ENCODE measurements at regions not wholly inside any gene's neighbourhood (a gene's known extent, or its start where the extent isn't known, plus 50 kb on each side); places are given as distances from the start of the nearest gene placed in this dataset.

DNA sequence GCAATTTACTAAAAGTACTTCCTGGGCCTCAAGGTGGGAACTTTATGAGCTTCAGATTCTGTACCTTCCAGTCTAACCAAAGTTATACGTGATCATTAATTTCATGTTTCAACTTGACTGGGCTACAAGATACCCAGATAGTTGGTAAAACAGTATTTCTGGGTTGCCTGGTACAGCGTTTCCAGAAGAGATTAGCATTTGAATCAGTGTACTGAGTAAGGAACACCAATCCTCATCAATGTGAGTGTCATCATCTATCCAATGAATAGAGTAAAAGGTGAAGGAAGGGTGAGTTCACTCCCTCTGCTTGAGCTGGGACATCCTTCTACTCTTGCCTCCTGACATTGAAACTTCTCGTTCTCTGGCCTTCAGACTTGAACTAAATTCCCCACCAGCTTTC lies 274.5 kb upstream of the ID2 start (continued):
- TF ChIP-seq, protein P1, sequence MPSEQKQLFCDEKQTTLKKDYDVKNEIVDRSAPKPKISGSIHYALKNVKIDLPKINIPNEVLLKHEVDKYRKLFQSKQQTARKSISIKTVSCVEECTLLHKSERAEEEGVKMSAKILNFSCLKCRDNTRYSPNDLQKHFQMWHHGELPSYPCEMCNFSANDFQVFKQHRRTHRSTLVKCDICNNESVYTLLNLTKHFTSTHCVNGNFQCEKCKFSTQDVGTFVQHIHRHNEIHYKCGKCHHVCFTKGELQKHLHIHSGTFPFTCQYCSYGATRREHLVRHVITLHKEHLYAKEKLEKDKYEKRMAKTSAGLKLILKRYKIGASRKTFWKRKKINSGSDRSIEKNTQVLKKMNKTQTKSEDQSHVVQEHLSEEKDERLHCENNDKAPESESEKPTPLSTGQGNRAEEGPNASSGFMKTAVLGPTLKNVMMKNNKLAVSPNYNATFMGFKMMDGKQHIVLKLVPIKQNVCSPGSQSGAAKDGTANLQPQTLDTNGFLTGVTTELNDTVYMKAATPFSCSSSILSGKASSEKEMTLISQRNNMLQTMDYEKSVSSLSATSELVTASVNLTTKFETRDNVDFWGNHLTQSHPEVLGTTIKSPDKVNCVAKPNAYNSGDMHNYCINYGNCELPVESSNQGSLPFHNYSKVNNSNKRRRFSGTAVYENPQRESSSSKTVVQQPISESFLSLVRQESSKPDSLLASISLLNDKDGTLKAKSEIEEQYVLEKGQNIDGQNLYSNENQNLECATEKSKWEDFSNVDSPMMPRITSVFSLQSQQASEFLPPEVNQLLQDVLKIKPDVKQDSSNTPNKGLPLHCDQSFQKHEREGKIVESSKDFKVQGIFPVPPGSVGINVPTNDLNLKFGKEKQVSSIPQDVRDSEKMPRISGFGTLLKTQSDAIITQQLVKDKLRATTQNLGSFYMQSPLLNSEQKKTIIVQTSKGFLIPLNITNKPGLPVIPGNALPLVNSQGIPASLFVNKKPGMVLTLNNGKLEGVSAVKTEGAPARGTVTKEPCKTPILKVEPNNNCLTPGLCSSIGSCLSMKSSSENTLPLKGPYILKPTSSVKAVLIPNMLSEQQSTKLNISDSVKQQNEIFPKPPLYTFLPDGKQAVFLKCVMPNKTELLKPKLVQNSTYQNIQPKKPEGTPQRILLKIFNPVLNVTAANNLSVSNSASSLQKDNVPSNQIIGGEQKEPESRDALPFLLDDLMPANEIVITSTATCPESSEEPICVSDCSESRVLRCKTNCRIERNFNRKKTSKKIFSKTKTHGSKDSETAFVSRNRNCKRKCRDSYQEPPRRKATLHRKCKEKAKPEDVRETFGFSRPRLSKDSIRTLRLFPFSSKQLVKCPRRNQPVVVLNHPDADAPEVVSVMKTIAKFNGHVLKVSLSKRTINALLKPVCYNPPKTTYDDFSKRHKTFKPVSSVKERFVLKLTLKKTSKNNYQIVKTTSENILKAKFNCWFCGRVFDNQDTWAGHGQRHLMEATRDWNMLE (tag by site-specific recombination; conservative IDR thresholded peaks at IDR 0.05; ENCODE audit: low read depth): no peak
- TF ChIP-seq ZNF169 (tag by site-specific recombination; IDR thresholded peaks at IDR 0.05) (no peak), KLF16 (tag by site-specific recombination; IDR thresholded peaks at IDR 0.05) (no peak), WT1 (tag by site-specific recombination; IDR thresholded peaks at IDR 0.05) (no peak), ZNF785 (tag by site-specific recombination; IDR thresholded peaks at IDR 0.05) (no peak), MEIS1 (CRISPR knock-in tag; IDR thresholded peaks at IDR 0.05; ENCODE audit: borderline replicate concordance) (no peak), ZNF514 (tag by site-specific recombination; IDR thresholded peaks at IDR 0.05) (no peak), GLI4 (tag by site-specific recombination; IDR thresholded peaks at IDR 0.05) (no peak)
- TF ChIP-seq, protein P2, sequence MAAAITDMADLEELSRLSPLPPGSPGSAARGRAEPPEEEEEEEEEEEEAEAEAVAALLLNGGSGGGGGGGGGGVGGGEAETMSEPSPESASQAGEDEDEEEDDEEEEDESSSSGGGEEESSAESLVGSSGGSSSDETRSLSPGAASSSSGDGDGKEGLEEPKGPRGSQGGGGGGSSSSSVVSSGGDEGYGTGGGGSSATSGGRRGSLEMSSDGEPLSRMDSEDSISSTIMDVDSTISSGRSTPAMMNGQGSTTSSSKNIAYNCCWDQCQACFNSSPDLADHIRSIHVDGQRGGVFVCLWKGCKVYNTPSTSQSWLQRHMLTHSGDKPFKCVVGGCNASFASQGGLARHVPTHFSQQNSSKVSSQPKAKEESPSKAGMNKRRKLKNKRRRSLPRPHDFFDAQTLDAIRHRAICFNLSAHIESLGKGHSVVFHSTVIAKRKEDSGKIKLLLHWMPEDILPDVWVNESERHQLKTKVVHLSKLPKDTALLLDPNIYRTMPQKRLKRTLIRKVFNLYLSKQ (tag by site-specific recombination; IDR thresholded peaks at IDR 0.05; ENCODE audit: borderline replicate concordance): no peak
- TF ChIP-seq, protein P3, sequence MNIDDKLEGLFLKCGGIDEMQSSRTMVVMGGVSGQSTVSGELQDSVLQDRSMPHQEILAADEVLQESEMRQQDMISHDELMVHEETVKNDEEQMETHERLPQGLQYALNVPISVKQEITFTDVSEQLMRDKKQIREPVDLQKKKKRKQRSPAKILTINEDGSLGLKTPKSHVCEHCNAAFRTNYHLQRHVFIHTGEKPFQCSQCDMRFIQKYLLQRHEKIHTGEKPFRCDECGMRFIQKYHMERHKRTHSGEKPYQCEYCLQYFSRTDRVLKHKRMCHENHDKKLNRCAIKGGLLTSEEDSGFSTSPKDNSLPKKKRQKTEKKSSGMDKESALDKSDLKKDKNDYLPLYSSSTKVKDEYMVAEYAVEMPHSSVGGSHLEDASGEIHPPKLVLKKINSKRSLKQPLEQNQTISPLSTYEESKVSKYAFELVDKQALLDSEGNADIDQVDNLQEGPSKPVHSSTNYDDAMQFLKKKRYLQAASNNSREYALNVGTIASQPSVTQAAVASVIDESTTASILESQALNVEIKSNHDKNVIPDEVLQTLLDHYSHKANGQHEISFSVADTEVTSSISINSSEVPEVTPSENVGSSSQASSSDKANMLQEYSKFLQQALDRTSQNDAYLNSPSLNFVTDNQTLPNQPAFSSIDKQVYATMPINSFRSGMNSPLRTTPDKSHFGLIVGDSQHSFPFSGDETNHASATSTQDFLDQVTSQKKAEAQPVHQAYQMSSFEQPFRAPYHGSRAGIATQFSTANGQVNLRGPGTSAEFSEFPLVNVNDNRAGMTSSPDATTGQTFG (tag by site-specific recombination; IDR thresholded peaks at IDR 0.05; ENCODE audit: borderline replicate concordance): no peak

DNA sequence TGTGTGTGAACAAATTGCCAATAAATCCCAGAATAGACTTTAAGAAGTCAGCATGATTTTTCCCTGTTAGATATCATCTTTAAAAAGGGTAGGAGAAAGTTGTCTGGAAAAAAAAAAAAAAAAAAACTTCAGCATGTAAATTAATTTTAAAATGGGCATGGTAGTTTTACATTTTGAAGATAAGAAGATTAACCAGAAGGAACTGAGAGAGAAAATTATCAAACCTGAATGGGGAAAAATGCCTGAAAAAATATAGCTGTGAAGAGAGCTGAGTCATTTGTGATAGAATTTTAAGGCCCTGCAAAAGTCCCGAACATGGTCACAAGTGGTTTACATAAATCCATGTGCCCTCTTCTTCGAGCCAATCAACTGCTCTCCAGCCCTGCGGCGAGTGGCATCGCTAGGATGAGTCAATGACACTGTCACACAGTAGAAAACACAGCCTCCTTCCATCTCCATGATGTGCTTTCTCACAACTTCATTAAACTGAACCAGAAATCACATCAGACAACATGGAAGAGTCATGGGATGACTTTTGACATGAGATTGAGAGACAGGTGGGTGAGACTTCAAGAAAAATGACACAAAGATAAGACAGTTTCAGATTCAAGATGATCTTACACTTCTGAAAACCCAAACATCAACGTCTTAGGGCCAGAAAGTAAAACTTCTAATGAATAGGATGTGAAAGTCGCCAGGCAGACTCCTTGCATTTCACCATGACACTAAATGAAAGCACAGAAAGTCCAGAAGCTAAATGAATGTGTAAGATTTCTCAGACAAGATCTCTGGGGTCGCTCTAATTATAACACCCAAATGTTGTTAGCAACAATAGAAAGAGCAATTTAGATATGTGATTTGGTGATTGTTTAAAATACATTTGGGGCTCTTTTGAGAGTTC lies 273.0 kb upstream of the ID2 start:
- TF ChIP-seq OVOL3 (tag by site-specific recombination; IDR thresholded peaks at IDR 0.05): no peak
- TF ChIP-seq ZNF555 (tag by site-specific recombination; conservative IDR thresholded peaks at IDR 0.05): no peak
- TF ChIP-seq KLF7 (tag by site-specific recombination; IDR thresholded peaks at IDR 0.05; ENCODE audit: borderline replicate concordance): no peak
- no peak for TF ChIP-seq ZNF155 (tag by site-specific recombination; IDR thresholded peaks at IDR 0.05)
- no peak for TF ChIP-seq ZNF394 (tag by site-specific recombination; IDR thresholded peaks at IDR 0.05; ENCODE audit: borderline replicate concordance)
- no peak for TF ChIP-seq ZNF548 (tag by site-specific recombination; IDR thresholded peaks at IDR 0.05)
- no peak for TF ChIP-seq ZFHX2 (tag by site-specific recombination; conservative IDR thresholded peaks at IDR 0.05)
- no peak for TF ChIP-seq ZNF701 (tag by site-specific recombination; IDR thresholded peaks at IDR 0.05)
- TF ChIP-seq ZNF175 (tag by site-specific recombination; IDR thresholded peaks at IDR 0.05): no peak
- TF ChIP-seq ZNF473 (tag by site-specific recombination; IDR thresholded peaks at IDR 0.05): no peak
- no peak for TF ChIP-seq ZNF140 (tag by site-specific recombination; IDR thresholded peaks at IDR 0.05)
- no peak for TF ChIP-seq REPIN1 (tag by site-specific recombination; IDR thresholded peaks at IDR 0.05; ENCODE audit: low read depth)
- peaks cover 2% of the 10 kb centered on the region; the same call in 1 of the 2 replicates for H3K4me1 ChIP-seq (ENCODE audit: control insufficient read depth, insufficient read depth, low read length)
- H3K36me3 ChIP-seq (ENCODE audit: control insufficient read depth in 2 of 2, insufficient read depth in 1 of 2, low read length in 2 of 2): no peaks in the 10 kb centered on the region
- CTCF ChIA-PET: no interaction called here
- no peak overlapping the region for H3K4me3 ChIP-seq (ENCODE audit: low read depth, low read length)
- H3K27ac ChIP-seq (ENCODE audit: extremely low read depth, low read depth, low read length): no peak overlapping the region
- no peaks in the 10 kb centered on the region for H3K9me3 ChIP-seq (ENCODE audit: control insufficient read depth, insufficient read depth, low read depth, low read length)
- POLR2A ChIA-PET: interaction anchor here (1.6 kb wide), 1 partner anchor 274 kb away, joined by 5 read pairs; the partner anchor contains the start of gene ID2
